OCI-LY3 (cell line): ENCODE measurements at regions not wholly inside any gene's neighbourhood (a gene's known extent, or its start where the extent isn't known, plus 50 kb on each side); places are given as distances from the start of the nearest gene placed in this dataset.

Experiments
- EZH2phosphoT487 ChIP-seq: fragments of 200-600 bp; shearing (Covaris generic); IDR thresholded peaks from 2 replicates; pipeline ENCODE4 v1.6.1; 2018; ENCODE audit warnings: antibody characterized with exemption, mixed run types, low read depth
- TF ChIP-seq, protein P1 (sequence below): fragments of 200-600, 300-600 bp; sonication (generic); IDR thresholded peaks from 2 replicates; pipeline ENCODE4 v1.5.1; 2014; ENCODE audit warnings: antibody characterized with exemption, low read length, low read depth

DNA sequence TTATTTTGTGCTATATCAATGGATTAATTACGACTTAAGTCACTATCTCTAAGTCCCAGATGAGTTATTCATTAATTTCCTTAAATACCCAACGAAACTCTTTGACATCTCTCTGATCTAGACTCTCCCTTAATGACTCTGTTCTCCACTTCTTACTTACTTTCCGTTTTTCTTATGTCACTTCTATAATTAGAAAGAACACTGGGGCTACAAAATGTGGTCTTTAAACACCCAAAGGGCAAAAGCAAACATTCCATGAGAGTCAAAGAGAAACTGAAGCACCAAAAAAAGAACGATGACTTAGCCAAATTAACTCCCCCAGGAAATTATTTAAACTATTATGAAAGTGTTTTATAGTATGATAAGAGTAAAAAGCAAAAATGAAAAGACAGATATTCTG is 166.4 kb upstream of the UBE2E2 start:
- TF ChIP-seq, protein P1, sequence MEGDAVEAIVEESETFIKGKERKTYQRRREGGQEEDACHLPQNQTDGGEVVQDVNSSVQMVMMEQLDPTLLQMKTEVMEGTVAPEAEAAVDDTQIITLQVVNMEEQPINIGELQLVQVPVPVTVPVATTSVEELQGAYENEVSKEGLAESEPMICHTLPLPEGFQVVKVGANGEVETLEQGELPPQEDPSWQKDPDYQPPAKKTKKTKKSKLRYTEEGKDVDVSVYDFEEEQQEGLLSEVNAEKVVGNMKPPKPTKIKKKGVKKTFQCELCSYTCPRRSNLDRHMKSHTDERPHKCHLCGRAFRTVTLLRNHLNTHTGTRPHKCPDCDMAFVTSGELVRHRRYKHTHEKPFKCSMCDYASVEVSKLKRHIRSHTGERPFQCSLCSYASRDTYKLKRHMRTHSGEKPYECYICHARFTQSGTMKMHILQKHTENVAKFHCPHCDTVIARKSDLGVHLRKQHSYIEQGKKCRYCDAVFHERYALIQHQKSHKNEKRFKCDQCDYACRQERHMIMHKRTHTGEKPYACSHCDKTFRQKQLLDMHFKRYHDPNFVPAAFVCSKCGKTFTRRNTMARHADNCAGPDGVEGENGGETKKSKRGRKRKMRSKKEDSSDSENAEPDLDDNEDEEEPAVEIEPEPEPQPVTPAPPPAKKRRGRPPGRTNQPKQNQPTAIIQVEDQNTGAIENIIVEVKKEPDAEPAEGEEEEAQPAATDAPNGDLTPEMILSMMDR: no peak
- TF ChIP-seq EZH2phosphoT487: no peak
